GM12875 (cell line): ENCODE measurements at regions not wholly inside any gene's neighbourhood (a gene's known extent, or its start where the extent isn't known, plus 50 kb on each side); places are given as distances from the start of the nearest gene placed in this dataset.

ENCODE experiments used
- H3K4me3 ChIP-seq: one replicate; pipeline ENCODE4 v1.5.1; 2011; ENCODE audit warnings: low read depth, low read length, control low read depth
- TF ChIP-seq, protein P1 (sequence below): IDR thresholded peaks from 2 replicates; pipeline ENCODE4 v1.5.1; 2011; ENCODE audit warnings: low read depth, mild to moderate bottlenecking, control low read depth, inconsistent platforms, low read length, moderate library complexity, borderline replicate concordance; ENCODE audit not compliant: insufficient read depth

DNA sequence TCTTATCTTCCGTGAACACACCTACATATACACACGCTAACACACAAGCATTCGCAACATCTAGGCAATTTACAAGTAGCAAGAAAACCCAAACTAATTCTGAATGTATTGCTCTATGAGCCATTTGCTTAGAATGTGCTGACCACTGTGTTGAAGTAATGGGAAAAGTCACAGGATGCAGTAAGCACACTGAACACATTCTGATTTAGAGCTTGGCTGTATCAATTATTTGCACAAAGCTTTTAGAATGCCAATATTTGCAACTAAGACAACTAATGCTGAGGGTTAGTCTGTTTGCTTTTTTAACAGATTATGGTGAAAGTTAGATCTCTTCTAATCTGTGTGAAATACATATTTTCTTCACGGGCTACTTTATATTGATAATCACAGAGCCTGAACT is 179.8 kb upstream of the ELAC2 start:
- TF ChIP-seq, protein P1, sequence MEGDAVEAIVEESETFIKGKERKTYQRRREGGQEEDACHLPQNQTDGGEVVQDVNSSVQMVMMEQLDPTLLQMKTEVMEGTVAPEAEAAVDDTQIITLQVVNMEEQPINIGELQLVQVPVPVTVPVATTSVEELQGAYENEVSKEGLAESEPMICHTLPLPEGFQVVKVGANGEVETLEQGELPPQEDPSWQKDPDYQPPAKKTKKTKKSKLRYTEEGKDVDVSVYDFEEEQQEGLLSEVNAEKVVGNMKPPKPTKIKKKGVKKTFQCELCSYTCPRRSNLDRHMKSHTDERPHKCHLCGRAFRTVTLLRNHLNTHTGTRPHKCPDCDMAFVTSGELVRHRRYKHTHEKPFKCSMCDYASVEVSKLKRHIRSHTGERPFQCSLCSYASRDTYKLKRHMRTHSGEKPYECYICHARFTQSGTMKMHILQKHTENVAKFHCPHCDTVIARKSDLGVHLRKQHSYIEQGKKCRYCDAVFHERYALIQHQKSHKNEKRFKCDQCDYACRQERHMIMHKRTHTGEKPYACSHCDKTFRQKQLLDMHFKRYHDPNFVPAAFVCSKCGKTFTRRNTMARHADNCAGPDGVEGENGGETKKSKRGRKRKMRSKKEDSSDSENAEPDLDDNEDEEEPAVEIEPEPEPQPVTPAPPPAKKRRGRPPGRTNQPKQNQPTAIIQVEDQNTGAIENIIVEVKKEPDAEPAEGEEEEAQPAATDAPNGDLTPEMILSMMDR: no peak
- H3K4me3 ChIP-seq: no peak overlapping the region

DNA sequence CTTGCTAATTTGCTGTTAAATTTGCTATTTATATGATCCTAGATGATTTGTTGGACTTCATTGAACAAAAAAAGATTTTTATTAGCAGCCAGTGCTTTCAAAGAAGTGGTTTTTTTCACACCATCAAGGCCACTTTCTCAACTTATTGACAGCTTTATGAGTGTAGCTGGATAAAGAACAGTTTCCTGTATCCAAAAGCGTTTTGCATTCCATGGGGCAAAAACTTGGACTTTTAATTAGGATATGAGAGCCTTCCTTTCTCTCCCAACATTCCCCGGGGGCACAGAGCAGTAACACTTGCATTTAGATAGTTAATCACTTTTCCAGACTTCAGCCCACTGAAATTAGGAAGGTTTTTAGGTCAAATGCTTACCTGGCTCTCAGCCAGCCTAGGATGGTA is 177.1 kb upstream of the ELAC2 start:
- no peak overlapping the region for H3K4me3 ChIP-seq
- TF ChIP-seq, protein P1: no peak

DNA sequence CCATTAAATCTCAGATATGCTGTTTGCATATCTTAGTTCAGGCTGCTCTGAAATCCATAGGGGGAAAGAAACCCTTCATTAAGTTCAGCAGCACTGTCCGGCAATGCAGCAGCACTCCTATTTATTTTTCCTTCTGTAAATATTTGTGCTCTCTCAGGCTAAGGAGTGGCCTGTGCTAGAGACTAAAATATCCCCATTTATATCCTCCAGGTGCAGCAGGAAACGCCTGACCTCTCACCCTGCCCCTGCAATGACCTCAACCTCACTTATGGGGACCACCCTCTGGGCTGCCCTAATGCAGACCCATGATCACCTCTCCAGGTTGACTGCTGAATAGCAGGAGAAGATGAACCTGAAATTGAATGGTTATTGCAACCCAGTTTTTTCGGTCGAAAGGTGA is 165.0 kb upstream of the ELAC2 start:
- TF ChIP-seq, protein P1: no peak
- no peak overlapping the region for H3K4me3 ChIP-seq

DNA sequence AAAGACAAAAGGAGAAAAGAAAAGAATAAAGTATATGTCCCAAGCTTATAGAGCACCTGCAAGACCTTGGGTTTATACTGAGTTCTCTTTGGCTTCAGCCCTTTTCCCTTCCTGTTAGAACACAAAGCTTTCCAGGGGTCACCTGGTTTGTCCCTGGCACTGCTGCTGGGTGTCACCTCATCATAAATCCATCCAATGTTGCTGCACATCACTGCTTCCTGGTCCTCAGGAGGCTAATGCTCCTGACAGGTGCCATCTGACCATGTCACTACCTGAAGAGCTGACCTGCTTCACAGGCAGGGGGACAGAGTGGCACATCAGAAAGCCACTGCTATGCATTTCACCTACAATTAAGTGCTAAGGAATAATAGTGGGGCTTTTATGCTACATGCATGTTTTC is 164.6 kb upstream of the ELAC2 start:
- H3K4me3 ChIP-seq: no peak overlapping the region
- TF ChIP-seq, protein P1: no peak

DNA sequence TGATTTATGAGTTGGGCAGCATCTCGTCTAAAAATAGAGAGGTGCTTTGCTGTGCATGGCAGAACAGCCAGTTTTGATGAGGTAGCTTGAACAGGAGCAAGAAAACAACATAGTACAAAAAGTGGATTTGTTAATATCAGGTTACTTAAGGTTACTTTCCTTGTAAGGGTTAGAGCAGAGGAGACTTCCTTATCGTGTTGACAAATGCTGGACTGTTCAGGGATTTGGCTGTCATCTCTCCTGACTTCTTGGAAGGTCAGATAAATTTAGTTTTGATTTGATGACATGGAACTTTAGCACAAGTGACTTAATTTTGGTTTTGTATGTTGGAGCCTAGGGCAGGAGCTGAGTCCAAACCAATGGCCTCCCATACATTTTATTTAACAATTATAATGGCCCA is 163.9 kb upstream of the ELAC2 start:
- H3K4me3 ChIP-seq: no peak overlapping the region
- TF ChIP-seq, protein P1: no peak

DNA sequence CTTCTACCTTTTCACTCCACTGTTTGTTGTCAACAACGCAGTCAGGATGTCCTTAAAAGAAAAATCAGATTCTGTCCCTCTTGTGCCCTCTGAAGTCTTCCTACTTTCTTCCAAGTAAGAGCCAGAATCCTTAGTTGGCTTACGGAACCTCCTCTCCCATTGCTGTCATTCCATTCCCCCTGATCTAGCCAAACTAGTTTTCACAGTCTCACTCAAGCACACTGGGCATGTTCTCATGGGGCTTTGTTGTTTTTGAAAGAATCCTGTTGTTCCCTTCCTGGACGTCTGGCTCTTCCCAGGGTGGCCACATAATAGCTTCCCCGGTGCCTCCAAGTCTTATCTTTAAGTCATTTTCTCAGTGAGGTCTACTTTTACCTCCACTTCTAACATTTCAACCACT is 158.6 kb upstream of the ELAC2 start:
- TF ChIP-seq, protein P1: no peak
- H3K4me3 ChIP-seq: no peak overlapping the region

DNA sequence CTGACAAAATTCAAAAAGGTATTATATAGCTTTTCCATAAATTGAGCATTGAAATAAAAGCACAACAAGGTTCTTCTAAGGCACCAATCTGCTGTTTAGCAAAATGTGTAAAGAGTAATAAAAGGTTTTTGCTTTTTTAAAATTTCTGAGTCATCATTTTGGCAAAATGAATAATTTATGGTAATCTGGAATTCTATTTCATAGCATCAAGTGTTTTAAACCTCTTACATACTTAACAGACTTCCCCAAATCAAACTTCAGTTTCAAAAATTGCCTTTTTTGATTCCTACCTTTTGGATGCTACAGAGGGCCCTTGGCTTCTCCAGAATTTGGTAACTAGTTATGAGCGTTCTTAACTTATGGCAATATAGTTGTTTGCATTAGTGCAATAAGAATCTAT is 154.0 kb upstream of the ELAC2 start:
- TF ChIP-seq, protein P1: no peak
- no peak overlapping the region for H3K4me3 ChIP-seq
